ENCODE measurements at regions not wholly inside any gene's neighbourhood (a gene's known extent, or its start where the extent isn't known, plus 50 kb on each side); places are given as distances from the start of the nearest gene placed in this dataset.

GRCh38 chr3:148229107-148229506, 468.6 kb upstream of the AGTR1 start:
- TF ChIP-seq CTCF (IDR thresholded peaks at IDR 0.05) (no peak), POLR2A (IDR thresholded peaks at IDR 0.05) (no peak)
